LHCN-M2 (cell line): ENCODE measurements at regions not wholly inside any gene's neighbourhood (a gene's known extent, or its start where the extent isn't known, plus 50 kb on each side); places are given as distances from the start of the nearest gene placed in this dataset.

Source experiments
- DNase-seq: peaks from one replicate; pipeline ENCODE4 v3.0.0-alpha.2; 2012; ENCODE audit warnings: low read depth

DNA sequence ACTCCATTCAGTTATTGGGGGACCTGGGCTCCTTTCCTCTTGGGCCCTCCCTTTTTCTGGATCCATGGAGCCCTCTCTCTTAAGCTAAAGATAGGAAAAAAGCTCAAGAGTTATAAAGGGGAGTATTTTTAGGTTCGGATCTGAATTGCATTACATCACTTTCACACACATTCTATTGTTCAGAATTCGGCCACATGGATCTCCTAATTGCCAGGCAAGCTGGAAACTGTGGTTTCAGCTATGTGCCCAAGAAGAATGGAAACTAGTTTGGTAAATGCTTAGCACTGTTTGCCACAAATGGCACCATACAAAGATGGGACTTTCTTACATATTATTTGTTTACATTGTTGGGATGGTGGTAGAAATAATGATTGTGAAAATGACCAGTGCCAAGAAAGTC is 145.6 kb downstream of the LRIG3 start:
- DNase-seq, result no peak

- no peak for DNase-seq
Observed at GRCh38 chr12:58775396-58775795, 144.9 kb downstream of the LRIG3 start.

- DNase-seq, result no peak
Observed at GRCh38 chr12:58776144-58776543, 144.2 kb downstream of the LRIG3 start.

- DNase-seq, result no peak
Observed at GRCh38 chr12:58777815-58778214, 142.5 kb downstream of the LRIG3 start.

DNA sequence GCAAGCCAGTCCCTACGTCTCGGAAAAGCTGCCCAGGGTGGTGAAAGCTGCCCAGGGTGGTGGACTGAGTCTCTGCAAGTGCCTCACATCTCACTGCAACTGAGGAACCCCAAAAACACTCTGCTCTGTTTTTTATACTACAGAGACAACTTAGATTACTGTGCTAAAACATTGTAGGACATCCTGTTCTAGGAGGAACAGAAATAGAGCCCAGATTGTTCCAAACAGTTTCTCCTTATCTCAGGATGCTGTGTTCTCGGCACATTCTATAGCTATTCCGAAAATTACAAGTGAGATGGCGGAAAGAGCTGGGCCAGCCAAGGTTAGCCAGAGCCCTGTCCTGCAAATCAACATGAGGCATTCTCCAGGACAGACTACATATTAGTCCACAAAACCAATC is 138.7 kb downstream of the LRIG3 start:
- DNase-seq, result no peak

GRCh38 chr12:58787021-58787760 is 133.1 kb downstream of the LRIG3 start:
- DNase-seq, result peak; percentile 65

DNA sequence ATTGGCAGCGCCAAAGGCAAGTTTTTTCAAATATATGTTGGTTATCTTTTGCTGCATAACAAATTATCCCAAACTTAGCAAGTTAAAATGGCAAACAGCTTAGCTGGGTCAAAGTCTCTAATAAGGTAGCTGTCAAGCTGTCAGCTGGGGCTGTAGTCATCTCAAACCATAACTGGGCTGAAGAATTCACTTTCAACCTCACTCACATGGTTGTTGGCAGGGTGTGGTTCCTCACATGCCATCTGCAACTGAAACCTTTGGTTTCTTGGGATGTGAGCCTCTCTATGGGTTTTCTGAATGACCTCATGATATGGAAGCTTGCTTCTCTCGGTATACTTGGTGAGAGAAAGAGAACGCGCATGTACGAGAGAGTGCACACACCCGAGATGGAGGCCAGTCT is 125.4 kb downstream of the LRIG3 start:
- DNase-seq, result peak; percentile 26

GRCh38 chr12:58795825-58796224 is 124.5 kb downstream of the LRIG3 start:
- no peak for DNase-seq

GRCh38 chr12:58801986-58802385 is 118.3 kb downstream of the LRIG3 start:
- no peak for DNase-seq

- DNase-seq, result peak; percentile 87
Observed at GRCh38 chr12:58803908-58804307, 116.4 kb downstream of the LRIG3 start.

GRCh38 chr12:58804749-58805148 is 115.6 kb downstream of the LRIG3 start:
- DNase-seq, result no peak

GRCh38 chr12:58809064-58809607 is 111.2 kb downstream of the LRIG3 start:
- no peak for DNase-seq

- peak; percentile 9 for DNase-seq
Observed at GRCh38 chr12:58811346-58811745, 109.0 kb downstream of the LRIG3 start.

DNA sequence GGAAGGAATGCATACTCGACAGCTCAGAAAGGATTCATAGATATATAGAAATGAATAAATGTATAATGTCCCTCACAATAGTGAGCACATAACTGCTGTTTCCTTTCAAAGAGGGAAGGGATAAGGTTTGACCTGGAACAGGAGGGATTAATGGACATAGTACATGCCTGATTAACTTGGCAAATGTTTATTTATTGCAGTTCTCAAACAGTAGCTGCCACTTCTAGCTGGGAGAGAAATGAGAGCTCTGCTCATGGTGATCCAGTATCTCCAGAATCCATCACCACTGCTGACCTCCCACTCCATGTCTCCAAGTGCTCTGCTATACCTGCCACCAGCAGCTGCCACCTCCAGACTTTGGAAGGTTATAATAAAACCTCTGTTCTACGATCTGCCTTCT is 108.1 kb downstream of the LRIG3 start:
- no peak for DNase-seq

- DNase-seq, result no peak
Observed at GRCh38 chr12:58814036-58814435, 106.3 kb downstream of the LRIG3 start.

GRCh38 chr12:58815235-58815634 is 105.1 kb downstream of the LRIG3 start:
- DNase-seq, result no peak

- no peak for DNase-seq
Observed at GRCh38 chr12:58818546-58818945, 101.8 kb downstream of the LRIG3 start.

GRCh38 chr12:58819345-58819744 is 101.0 kb downstream of the LRIG3 start:
- no peak for DNase-seq

- no peak for DNase-seq
Observed at GRCh38 chr12:58819985-58820384, 100.3 kb downstream of the LRIG3 start.
